GM12891 (cell line): ENCODE measurements at regions not wholly inside any gene's neighbourhood (a gene's known extent, or its start where the extent isn't known, plus 50 kb on each side); places are given as distances from the start of the nearest gene placed in this dataset.

Experiments used
- POLR2A ChIP-seq: IDR thresholded peaks from 2 replicates; pipeline ENCODE4 v1.6.1; 2011; ENCODE audit warnings: low read depth, low read length, control low read depth
- POLR2AphosphoS5 ChIP-seq: IDR thresholded peaks from 2 replicates; pipeline ENCODE4 v1.6.1; 2011; ENCODE audit warnings: low read depth, low read length, control low read depth
- POU2F2 ChIP-seq: IDR thresholded peaks from 2 replicates; pipeline ENCODE4 v1.6.1; 2011; ENCODE audit warnings: low read depth, mild to moderate bottlenecking, control low read depth, low read length, moderate library complexity
- SPI1 ChIP-seq: IDR thresholded peaks from 2 replicates; pipeline ENCODE4 v1.6.1; 2011; ENCODE audit warnings: low read depth, low read length, control low read depth
- TAF1 ChIP-seq: IDR thresholded peaks from 2 replicates; pipeline ENCODE4 v1.6.1; 2011; ENCODE audit warnings: low read depth, low read length, control low read depth

- TF ChIP-seq POLR2AphosphoS5, result no peak
- TF ChIP-seq POLR2A, result no peak
- no peak for TF ChIP-seq POU2F2
- no peak for TF ChIP-seq SPI1
- no peak for TF ChIP-seq TAF1
Measured at GRCh38 chr2:146987996-146988395, 856.8 kb upstream of the ACVR2A start.
